ENCODE measurements at regions not wholly inside any gene's neighbourhood (a gene's known extent, or its start where the extent isn't known, plus 50 kb on each side); places are given as distances from the start of the nearest gene placed in this dataset.

GRCh38 chr4:151865744-151866591 lies 105.2 kb upstream of the GATB start:
- Histone ChIP-seq H3K27me3 (no peaks in the 10 kb centered on the region), H3K27ac (no peak overlapping the region), H3K36me3 (no peaks in the 10 kb centered on the region), H3K9me3 (no peaks in the 10 kb centered on the region), H3K4me1 (no peaks in the 10 kb centered on the region), H3K4me3 (no peak overlapping the region)
- DNase-seq (ENCODE audit: extremely low spot score in 2 of 2) = no peak
- intact Hi-C loops (cut with DNase I) = no loop called here
- no peak for TF ChIP-seq POLR2AphosphoS5 (IDR thresholded peaks at IDR 0.05; ENCODE audit: insufficient read depth in 1 of 2, low read depth in 1 of 2)
- no peak for TF ChIP-seq POLR2A (IDR thresholded peaks at IDR 0.05)
- no peak for TF ChIP-seq CTCF (IDR thresholded peaks at IDR 0.05)

GRCh38 chr4:151865312-151865711 lies 104.5 kb upstream of the GATB start:
- Histone ChIP-seq H3K9me3 (no peaks in the 10 kb centered on the region), H3K4me1 (no peaks in the 10 kb centered on the region), H3K27me3 (no peaks in the 10 kb centered on the region), H3K27ac (no peak overlapping the region), H3K36me3 (no peaks in the 10 kb centered on the region), H3K4me3 (no peak overlapping the region)
- intact Hi-C loops (cut with DNase I) = no loop called here
- no peak for DNase-seq (ENCODE audit: extremely low spot score in 2 of 2)
- TF ChIP-seq CTCF (IDR thresholded peaks at IDR 0.05) (no peak), POLR2AphosphoS5 (IDR thresholded peaks at IDR 0.05; ENCODE audit: insufficient read depth in 1 of 2, low read depth in 1 of 2) (no peak), POLR2A (IDR thresholded peaks at IDR 0.05) (no peak)

- H3K36me3 ChIP-seq = no peaks in the 10 kb centered on the region
- no peak for TF ChIP-seq POLR2A (IDR thresholded peaks at IDR 0.05)
- TF ChIP-seq CTCF (IDR thresholded peaks at IDR 0.05) = no peak
- TF ChIP-seq POLR2AphosphoS5 (IDR thresholded peaks at IDR 0.05; ENCODE audit: insufficient read depth in 1 of 2, low read depth in 1 of 2) = no peak
- H3K27ac ChIP-seq = no peak overlapping the region
- no peaks in the 10 kb centered on the region for H3K9me3 ChIP-seq
- intact Hi-C loops (cut with DNase I) = no loop called here
- no peaks in the 10 kb centered on the region for H3K4me1 ChIP-seq
- H3K4me3 ChIP-seq = no peak overlapping the region
- no peak for DNase-seq (ENCODE audit: extremely low spot score in 2 of 2)
- H3K27me3 ChIP-seq = no peaks in the 10 kb centered on the region
These were observed 103.3 kb upstream of the GATB start for GRCh38 chr4:151864068-151864467.

GRCh38 chr4:151862766-151863165 lies 102.0 kb upstream of the GATB start:
- intact Hi-C loops (cut with DNase I) = no loop called here
- no peaks in the 10 kb centered on the region for H3K27me3 ChIP-seq
- no peak for TF ChIP-seq CTCF (IDR thresholded peaks at IDR 0.05)
- no peak for TF ChIP-seq POLR2AphosphoS5 (IDR thresholded peaks at IDR 0.05; ENCODE audit: insufficient read depth in 1 of 2, low read depth in 1 of 2)
- TF ChIP-seq POLR2A (IDR thresholded peaks at IDR 0.05) = no peak
- H3K4me3 ChIP-seq = no peak overlapping the region
- H3K36me3 ChIP-seq = no peaks in the 10 kb centered on the region
- DNase-seq (ENCODE audit: extremely low spot score in 2 of 2) = no peak
- H3K9me3 ChIP-seq = no peaks in the 10 kb centered on the region
- no peaks in the 10 kb centered on the region for H3K4me1 ChIP-seq
- no peak overlapping the region for H3K27ac ChIP-seq

- intact Hi-C loops (cut with DNase I) = no loop called here
These were observed 99.8 kb upstream of the GATB start for GRCh38 chr4:151860561-151861093.

More at GRCh38 chr4:151860561-151861093, 99.8 kb upstream of the GATB start:
- TF ChIP-seq POLR2A (IDR thresholded peaks at IDR 0.05) (no peak), POLR2AphosphoS5 (IDR thresholded peaks at IDR 0.05; ENCODE audit: insufficient read depth in 1 of 2, low read depth in 1 of 2) (no peak), CTCF (IDR thresholded peaks at IDR 0.05) (no peak)
- Histone ChIP-seq H3K36me3 (no peaks in the 10 kb centered on the region), H3K27me3 (no peaks in the 10 kb centered on the region), H3K9me3 (no peaks in the 10 kb centered on the region), H3K27ac (no peak overlapping the region), H3K4me3 (no peak overlapping the region), H3K4me1 (no peaks in the 10 kb centered on the region)
- no peak for DNase-seq (ENCODE audit: extremely low spot score in 2 of 2)

All from vagina (tissue), 2 donors.